Loucy (cell line): ENCODE measurements at regions not wholly inside any gene's neighbourhood (a gene's known extent, or its start where the extent isn't known, plus 50 kb on each side); places are given as distances from the start of the nearest gene placed in this dataset.

ENCODE experiments used
- H2AFZ ChIP-seq: fragments of 200-600 bp; sonication (generic); 2 replicates; pipeline ENCODE4 v1.6.0; 2016; ENCODE audit warnings: antibody characterized with exemption, mild to moderate bottlenecking, low read length, moderate library complexity
- H3F3A ChIP-seq: fragments of 200-600 bp; 2 replicates; pipeline ENCODE4 v1.6.0; 2016; ENCODE audit warnings: antibody characterized with exemption, low read depth, mild to moderate bottlenecking
- H3K27me3 ChIP-seq: fragments of 200-600 bp; sonication (generic); 2 replicates; pipeline ENCODE4 v1.6.1; 2014; ENCODE audit warnings: low read length, mild to moderate bottlenecking; ENCODE audit not compliant: insufficient read depth, poor library complexity, severe bottlenecking
- H3K36me3 ChIP-seq: fragments of 200-600 bp; sonication (generic); 2 replicates; pipeline ENCODE4 v1.6.1; 2016; ENCODE audit warnings: low read length; ENCODE audit not compliant: insufficient read depth
- H3K4me1 ChIP-seq: fragments of 200-600 bp; sonication (generic); 2 replicates; pipeline ENCODE4 v1.5.1; 2014; ENCODE audit warnings: low read length, mild to moderate bottlenecking; ENCODE audit not compliant: insufficient read depth, poor library complexity, severe bottlenecking
- H3K4me2 ChIP-seq: fragments of 200-600 bp; sonication (generic); 2 replicates; pipeline ENCODE4 v1.6.0; 2014; ENCODE audit warnings: antibody characterized with exemption, low read length, low read depth, mild to moderate bottlenecking; ENCODE audit not compliant: poor library complexity, severe bottlenecking
- H3K4me3 ChIP-seq: fragments of 200-600 bp; sonication (generic); 2 replicates; pipeline ENCODE4 v1.5.1; 2014; ENCODE audit warnings: low read length, mild to moderate bottlenecking, mixed read lengths; ENCODE audit not compliant: poor library complexity, severe bottlenecking
- H3K79me2 ChIP-seq: fragments of 200-600 bp; sonication (generic); 2 replicates; pipeline ENCODE4 v1.6.1; 2014; ENCODE audit warnings: low read length; ENCODE audit not compliant: insufficient read depth
- H3K9ac ChIP-seq: fragments of 200-600 bp; sonication (generic); 2 replicates; pipeline ENCODE4 v1.6.0; 2014; ENCODE audit warnings: mild to moderate bottlenecking, low read depth, low read length, moderate library complexity; ENCODE audit not compliant: poor library complexity, severe bottlenecking
- H3K9me2 ChIP-seq: fragments of 200-600 bp; sonication (generic); replicated peaks from 2 replicates; pipeline ENCODE4 v1.6.1; 2016; ENCODE audit warnings: low read depth, low read length, mixed read lengths
- H3K9me3 ChIP-seq: fragments of 200-600 bp; sonication (generic); 2 replicates; pipeline ENCODE4 v1.6.1; 2014; ENCODE audit warnings: mild to moderate bottlenecking, antibody characterized with exemption, low read length, low read depth; ENCODE audit not compliant: insufficient read depth
- H4K20me1 ChIP-seq: fragments of 200-600 bp; sonication (generic); 2 replicates; pipeline ENCODE4 v1.6.0; 2014; ENCODE audit warnings: antibody characterized with exemption, low read length, mild to moderate bottlenecking; ENCODE audit not compliant: insufficient read depth, poor library complexity, severe bottlenecking
- CTCF ChIP-seq: fragments of 200-600 bp; sonication (generic); conservative IDR thresholded peaks from 2 replicates; pipeline ENCODE4 v1.5.1; 2014; ENCODE audit warnings: mild to moderate bottlenecking, antibody characterized with exemption, low read length
- EZH2phosphoT487 ChIP-seq: fragments of 200-600 bp; IDR thresholded peaks from 2 replicates; pipeline ENCODE4 v1.6.1; 2018; ENCODE audit warnings: antibody characterized with exemption, mild to moderate bottlenecking, moderate library complexity, borderline replicate concordance

- TF ChIP-seq CTCF (no peak), EZH2phosphoT487 (no peak)
- no peak overlapping the region for H2AFZ ChIP-seq
- H3K9me2 ChIP-seq: no peaks in the 10 kb centered on the region
- no peaks in the 10 kb centered on the region for H3F3A ChIP-seq
- H3K4me1 ChIP-seq: no peaks in the 10 kb centered on the region
- no peaks in the 10 kb centered on the region for H4K20me1 ChIP-seq
- H3K9me3 ChIP-seq: no peaks in the 10 kb centered on the region
- H3K4me2 ChIP-seq: no peak overlapping the region
- no peak overlapping the region for H3K4me3 ChIP-seq
- no peak overlapping the region for H3K9ac ChIP-seq
- H3K79me2 ChIP-seq: no peaks in the 10 kb centered on the region
- H3K36me3 ChIP-seq: no peaks in the 10 kb centered on the region
- no peaks in the 10 kb centered on the region for H3K27me3 ChIP-seq
Observed at GRCh38 chr13:80906860-80907259, 565.9 kb upstream of the SPRY2 start.

GRCh38 chr13:80904386-80904785, 563.5 kb upstream of the SPRY2 start:
- no peaks in the 10 kb centered on the region for H3K9me3 ChIP-seq
- H3K9ac ChIP-seq: no peak overlapping the region
- H3K4me1 ChIP-seq: no peaks in the 10 kb centered on the region
- no peak overlapping the region for H3K4me3 ChIP-seq
- H4K20me1 ChIP-seq: no peaks in the 10 kb centered on the region
- H2AFZ ChIP-seq: no peak overlapping the region
- no peak overlapping the region for H3K4me2 ChIP-seq
- H3K27me3 ChIP-seq: no peaks in the 10 kb centered on the region
- no peaks in the 10 kb centered on the region for H3K36me3 ChIP-seq
- H3F3A ChIP-seq: no peaks in the 10 kb centered on the region
- H3K79me2 ChIP-seq: no peaks in the 10 kb centered on the region
- no peaks in the 10 kb centered on the region for H3K9me2 ChIP-seq
- TF ChIP-seq EZH2phosphoT487 (no peak), CTCF (no peak)

GRCh38 chr13:80903911-80904310, 563.0 kb upstream of the SPRY2 start:
- no peaks in the 10 kb centered on the region for H3K9me2 ChIP-seq
- no peak overlapping the region for H3K9ac ChIP-seq
- no peaks in the 10 kb centered on the region for H3K36me3 ChIP-seq
- no peaks in the 10 kb centered on the region for H3K79me2 ChIP-seq
- no peak overlapping the region for H2AFZ ChIP-seq
- H3K4me2 ChIP-seq: no peak overlapping the region
- no peaks in the 10 kb centered on the region for H3F3A ChIP-seq
- TF ChIP-seq EZH2phosphoT487 (no peak), CTCF (no peak)
- no peak overlapping the region for H3K4me3 ChIP-seq
- H4K20me1 ChIP-seq: no peaks in the 10 kb centered on the region
- no peaks in the 10 kb centered on the region for H3K27me3 ChIP-seq
- H3K4me1 ChIP-seq: no peaks in the 10 kb centered on the region
- no peaks in the 10 kb centered on the region for H3K9me3 ChIP-seq
